ENCODE measurements at regions not wholly inside any gene's neighbourhood (a gene's known extent, or its start where the extent isn't known, plus 50 kb on each side); places are given as distances from the start of the nearest gene placed in this dataset.
"Not testable (repeated sequence)": the region's sequence is repeated elsewhere in the genome, so short reads cannot be mapped to it uniquely, and the experiment has no call there.

- H3K4me3 ChIP-seq (ENCODE audit: low read length in 2 of 2); H3K14ac ChIP-seq (ENCODE audit: low read length); H3K36me3 ChIP-seq (replicated peaks in 1 of 2; ENCODE audit: control insufficient read depth in 2 of 2, insufficient read depth in 2 of 2, low read length in 2 of 2); H3K27me3 ChIP-seq (ENCODE audit: control insufficient read depth in 3 of 3, insufficient read depth in 3 of 3, low read depth in 1 of 3, low read length in 3 of 3); H3K9me3 ChIP-seq (replicated peaks in 1 of 2; ENCODE audit: control insufficient read depth in 2 of 2, insufficient read depth in 1 of 2, low read depth in 1 of 2, low read length in 2 of 2); H2BK5ac ChIP-seq (ENCODE audit: low read length); H3K27ac ChIP-seq (replicated peaks; ENCODE audit: low read length); H3K18ac ChIP-seq (ENCODE audit: low read length); H3K4me2 ChIP-seq (ENCODE audit: insufficient read depth, low read length, poor library complexity, severe bottlenecking); H2BK12ac ChIP-seq (ENCODE audit: low read length); H3K23ac ChIP-seq (ENCODE audit: low read depth, low read length, poor library complexity); H3K79me1 ChIP-seq (ENCODE audit: low read depth, low read length); H4K8ac ChIP-seq (ENCODE audit: low read depth, low read length); DNase-seq (ENCODE audit: low spot score); H3K4ac ChIP-seq (ENCODE audit: low read length); H2BK15ac ChIP-seq (ENCODE audit: low read length); H3K4me1 ChIP-seq (ENCODE audit: control insufficient read depth in 2 of 2, insufficient read depth in 1 of 2, low read depth in 1 of 2, low read length in 2 of 2); H3K9ac ChIP-seq (ENCODE audit: low read depth, low read length, poor library complexity); H2BK120ac ChIP-seq (ENCODE audit: low read depth, low read length); H2AFZ ChIP-seq (ENCODE audit: low read length); H2AK5ac ChIP-seq (ENCODE audit: low read depth, low read length); H4K91ac ChIP-seq (ENCODE audit: low read depth, low read length, poor library complexity): not testable (repeated sequence)
- WGBS, 2 donors (ENCODE audit: extremely low coverage in 2 of 2, insufficient read length in 2 of 2, insufficient replicate concordance in 1 of 2), result no CpG with 5 or more reads among the region's 2 CpGs
Measured at GRCh38 chr18:14606546-14606945, 63.1 kb upstream of the POTEC start.

- H3K4me1 ChIP-seq (ENCODE audit: control insufficient read depth in 2 of 2, insufficient read depth in 1 of 2, low read depth in 1 of 2, low read length in 2 of 2); H3K9ac ChIP-seq (ENCODE audit: low read depth, low read length, poor library complexity); H2BK15ac ChIP-seq (ENCODE audit: low read length); H2AK5ac ChIP-seq (ENCODE audit: low read depth, low read length); H3K23ac ChIP-seq (ENCODE audit: low read depth, low read length, poor library complexity); H2AFZ ChIP-seq (ENCODE audit: low read length); H2BK5ac ChIP-seq (ENCODE audit: low read length); H3K9me3 ChIP-seq (replicated peaks in 1 of 2; ENCODE audit: control insufficient read depth in 2 of 2, insufficient read depth in 1 of 2, low read depth in 1 of 2, low read length in 2 of 2); H3K14ac ChIP-seq (ENCODE audit: low read length); H3K4me2 ChIP-seq (ENCODE audit: insufficient read depth, low read length, poor library complexity, severe bottlenecking); H3K4ac ChIP-seq (ENCODE audit: low read length); DNase-seq (ENCODE audit: low spot score); H3K4me3 ChIP-seq (ENCODE audit: low read length in 2 of 2); H2BK12ac ChIP-seq (ENCODE audit: low read length); H3K79me1 ChIP-seq (ENCODE audit: low read depth, low read length); H4K91ac ChIP-seq (ENCODE audit: low read depth, low read length, poor library complexity); H3K27ac ChIP-seq (replicated peaks; ENCODE audit: low read length); H4K8ac ChIP-seq (ENCODE audit: low read depth, low read length); H3K36me3 ChIP-seq (replicated peaks in 1 of 2; ENCODE audit: control insufficient read depth in 2 of 2, insufficient read depth in 2 of 2, low read length in 2 of 2); H2BK120ac ChIP-seq (ENCODE audit: low read depth, low read length); H3K18ac ChIP-seq (ENCODE audit: low read length); H3K27me3 ChIP-seq (ENCODE audit: control insufficient read depth in 3 of 3, insufficient read depth in 3 of 3, low read depth in 1 of 3, low read length in 3 of 3): not testable (repeated sequence)
- WGBS, 2 donors (ENCODE audit: extremely low coverage in 2 of 2, insufficient read length in 2 of 2, insufficient replicate concordance in 1 of 2), result no CpG with 5 or more reads among the region's 1 CpG
Measured at GRCh38 chr18:14607360-14607759, 64.0 kb upstream of the POTEC start.

- H2BK15ac ChIP-seq (ENCODE audit: low read length); H3K14ac ChIP-seq (ENCODE audit: low read length); H3K23ac ChIP-seq (ENCODE audit: low read depth, low read length, poor library complexity); H3K18ac ChIP-seq (ENCODE audit: low read length); DNase-seq (ENCODE audit: low spot score); H2BK12ac ChIP-seq (ENCODE audit: low read length); H4K8ac ChIP-seq (ENCODE audit: low read depth, low read length); H3K36me3 ChIP-seq (replicated peaks in 1 of 2; ENCODE audit: control insufficient read depth in 2 of 2, insufficient read depth in 2 of 2, low read length in 2 of 2); H3K4me2 ChIP-seq (ENCODE audit: insufficient read depth, low read length, poor library complexity, severe bottlenecking); H3K79me1 ChIP-seq (ENCODE audit: low read depth, low read length); H2BK120ac ChIP-seq (ENCODE audit: low read depth, low read length); H3K27me3 ChIP-seq (ENCODE audit: control insufficient read depth in 3 of 3, insufficient read depth in 3 of 3, low read depth in 1 of 3, low read length in 3 of 3); H2BK5ac ChIP-seq (ENCODE audit: low read length); H2AFZ ChIP-seq (ENCODE audit: low read length); H4K91ac ChIP-seq (ENCODE audit: low read depth, low read length, poor library complexity); H3K27ac ChIP-seq (replicated peaks; ENCODE audit: low read length); H3K4ac ChIP-seq (ENCODE audit: low read length); H3K9ac ChIP-seq (ENCODE audit: low read depth, low read length, poor library complexity); H3K4me1 ChIP-seq (ENCODE audit: control insufficient read depth in 2 of 2, insufficient read depth in 1 of 2, low read depth in 1 of 2, low read length in 2 of 2); H3K4me3 ChIP-seq (ENCODE audit: low read length in 2 of 2); H3K9me3 ChIP-seq (replicated peaks in 1 of 2; ENCODE audit: control insufficient read depth in 2 of 2, insufficient read depth in 1 of 2, low read depth in 1 of 2, low read length in 2 of 2); H2AK5ac ChIP-seq (ENCODE audit: low read depth, low read length): not testable (repeated sequence)
Measured at GRCh38 chr18:14612422-14612821, 69.0 kb upstream of the POTEC start.

GRCh38 chr18:14614485-14614884 is 71.1 kb upstream of the POTEC start:
- H3K14ac ChIP-seq (ENCODE audit: low read length); H3K4ac ChIP-seq (ENCODE audit: low read length); H3K23ac ChIP-seq (ENCODE audit: low read depth, low read length, poor library complexity); H3K36me3 ChIP-seq (replicated peaks in 1 of 2; ENCODE audit: control insufficient read depth in 2 of 2, insufficient read depth in 2 of 2, low read length in 2 of 2); H3K4me1 ChIP-seq (ENCODE audit: control insufficient read depth in 2 of 2, insufficient read depth in 1 of 2, low read depth in 1 of 2, low read length in 2 of 2); H4K91ac ChIP-seq (ENCODE audit: low read depth, low read length, poor library complexity); H2BK15ac ChIP-seq (ENCODE audit: low read length); H3K9me3 ChIP-seq (replicated peaks in 1 of 2; ENCODE audit: control insufficient read depth in 2 of 2, insufficient read depth in 1 of 2, low read depth in 1 of 2, low read length in 2 of 2); H4K8ac ChIP-seq (ENCODE audit: low read depth, low read length); H3K79me1 ChIP-seq (ENCODE audit: low read depth, low read length); H3K4me2 ChIP-seq (ENCODE audit: insufficient read depth, low read length, poor library complexity, severe bottlenecking); H3K4me3 ChIP-seq (ENCODE audit: low read length in 2 of 2); H2BK12ac ChIP-seq (ENCODE audit: low read length); H2BK120ac ChIP-seq (ENCODE audit: low read depth, low read length); H2AK5ac ChIP-seq (ENCODE audit: low read depth, low read length); DNase-seq (ENCODE audit: low spot score); H2AFZ ChIP-seq (ENCODE audit: low read length); H3K18ac ChIP-seq (ENCODE audit: low read length); H3K9ac ChIP-seq (ENCODE audit: low read depth, low read length, poor library complexity); H3K27ac ChIP-seq (replicated peaks; ENCODE audit: low read length); H3K27me3 ChIP-seq (ENCODE audit: control insufficient read depth in 3 of 3, insufficient read depth in 3 of 3, low read depth in 1 of 3, low read length in 3 of 3); H2BK5ac ChIP-seq (ENCODE audit: low read length): not testable (repeated sequence)
- WGBS, 2 donors (ENCODE audit: extremely low coverage in 2 of 2, insufficient read length in 2 of 2, insufficient replicate concordance in 1 of 2), result no CpG with 5 or more reads among the region's 4 CpGs

Measured in neuronal stem cell (in vitro differentiated cells).